ENCODE measurements at regions not wholly inside any gene's neighbourhood (a gene's known extent, or its start where the extent isn't known, plus 50 kb on each side); places are given as distances from the start of the nearest gene placed in this dataset.

GRCh38 chr9:12633016-12633765 is 60.0 kb upstream of the TYRP1 start:
- no peaks in the 10 kb centered on the region for H3K36me3 Mint-ChIP-seq
- peaks cover 8% of the 10 kb centered on the region for H3K4me1 Mint-ChIP-seq (ENCODE audit: unreplicated experiment)
- peaks cover 9% of the 10 kb centered on the region for H3K27me3 Mint-ChIP-seq
- no peak overlapping the region for H3K27ac Mint-ChIP-seq
- H3K9me3 Mint-ChIP-seq = no peaks in the 10 kb centered on the region
- no peak for TF ChIP-seq CTCF (conservative IDR thresholded peaks at IDR 0.05)
- DNase-seq (ENCODE audit: extremely low spot score, unreplicated experiment) = no peak
- no peak overlapping the region for H3K4me3 Mint-ChIP-seq

GRCh38 chr9:12640016-12640587 is 53.1 kb upstream of the TYRP1 start:
- no peak overlapping the region for H3K27ac Mint-ChIP-seq
- no peaks in the 10 kb centered on the region for H3K9me3 Mint-ChIP-seq
- H3K36me3 Mint-ChIP-seq = no peaks in the 10 kb centered on the region
- no peaks in the 10 kb centered on the region for H3K4me1 Mint-ChIP-seq (ENCODE audit: unreplicated experiment)
- peak; percentile 81 for TF ChIP-seq CTCF (conservative IDR thresholded peaks at IDR 0.05)
- H3K27me3 Mint-ChIP-seq = peaks cover 7% of the 10 kb centered on the region
- no peak overlapping the region for H3K4me3 Mint-ChIP-seq
- DNase-seq (ENCODE audit: extremely low spot score, unreplicated experiment) = no peak

DNA sequence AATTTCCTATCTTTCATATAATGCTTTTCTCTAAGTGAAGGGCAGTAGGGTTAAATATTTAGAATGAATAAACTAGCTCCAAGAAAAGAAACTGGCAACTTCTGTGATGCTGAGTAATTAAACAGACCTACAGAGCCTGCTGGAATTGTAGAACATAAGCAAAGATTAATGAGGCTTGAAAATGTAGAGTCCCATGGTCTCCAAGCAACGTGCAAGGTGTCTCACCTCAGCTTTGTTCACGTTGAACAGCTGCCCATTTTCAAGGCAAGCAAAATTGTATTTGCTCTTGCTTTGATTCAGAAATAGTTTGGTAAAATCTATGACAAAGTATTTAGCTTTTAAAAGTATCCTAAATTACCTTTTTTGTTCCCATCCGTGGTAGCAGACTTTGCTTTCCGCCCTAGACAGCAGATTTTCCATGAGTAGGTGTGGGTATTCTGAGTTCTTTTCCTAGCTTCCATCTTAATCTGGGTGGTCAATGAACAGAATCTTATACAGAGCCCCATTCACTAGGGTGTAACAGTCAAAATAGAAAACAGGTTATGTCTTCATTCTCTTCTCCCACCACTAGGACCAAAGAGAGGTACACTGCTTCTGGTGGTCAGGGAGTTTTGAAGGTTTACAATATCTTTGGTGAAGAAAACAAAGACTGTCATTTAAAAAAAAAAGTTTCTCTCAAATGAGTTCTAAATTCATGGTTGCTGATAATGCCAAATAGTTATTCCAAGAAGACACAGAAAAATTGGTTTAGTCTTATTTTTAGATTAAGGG is 52.1 kb upstream of the TYRP1 start:
- H3K4me3 Mint-ChIP-seq = no peak overlapping the region
- DNase-seq (ENCODE audit: extremely low spot score, unreplicated experiment) = no peak
- TF ChIP-seq CTCF (conservative IDR thresholded peaks at IDR 0.05) = peak; percentile 50

More for the DNA sequence above, 52.1 kb upstream of the TYRP1 start:
- peaks cover 2% of the 10 kb centered on the region for H3K27me3 Mint-ChIP-seq
- no peaks in the 10 kb centered on the region for H3K9me3 Mint-ChIP-seq
- no peaks in the 10 kb centered on the region for H3K4me1 Mint-ChIP-seq (ENCODE audit: unreplicated experiment)
- H3K36me3 Mint-ChIP-seq = no peaks in the 10 kb centered on the region
- H3K27ac Mint-ChIP-seq = no peak overlapping the region

Data from type B pancreatic cell (in vitro differentiated cells).